ENCODE measurements at regions not wholly inside any gene's neighbourhood (a gene's known extent, or its start where the extent isn't known, plus 50 kb on each side); places are given as distances from the start of the nearest gene placed in this dataset.
A peak's percentile ranks its signal among the peaks of the same experiment; 100 is the strongest.
"Not testable (repeated sequence)": the region's sequence is repeated elsewhere in the genome, so short reads cannot be mapped to it uniquely, and the experiment has no call there.

DNA sequence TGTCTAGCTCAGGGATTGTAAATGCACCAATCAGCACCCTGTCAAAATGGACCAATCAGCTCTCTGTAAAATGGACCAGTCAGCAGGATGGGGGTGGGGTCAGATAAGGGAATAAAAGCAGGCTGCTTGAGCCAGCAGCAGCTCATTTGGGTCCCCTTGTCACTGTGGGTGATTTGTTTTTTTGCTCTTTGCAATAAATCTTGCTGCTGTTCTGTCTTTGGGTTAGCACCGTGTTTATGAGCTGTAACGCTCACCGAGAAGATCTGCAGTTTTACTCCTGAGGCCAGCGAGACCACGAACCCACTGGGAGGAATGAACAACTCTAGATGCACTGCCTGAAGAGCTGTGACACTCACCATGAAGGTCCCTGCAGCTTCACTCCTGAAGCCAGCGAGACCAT lies 134.1 kb upstream of the LMNTD1 start:
- H3K27me3 ChIP-seq (ENCODE audit: control insufficient read depth in 1 of 2, insufficient read depth in 1 of 2, low read length in 2 of 2): no peaks in the 10 kb centered on the region
- no peaks in the 10 kb centered on the region for H3K79me1 ChIP-seq (replicated peaks; ENCODE audit: low read length, poor library complexity, severe bottlenecking)
- H3K23ac ChIP-seq (ENCODE audit: low read length in 2 of 2): no peak overlapping the region
- no peak overlapping the region for H3K27ac ChIP-seq (ENCODE audit: low read length, poor library complexity, severe bottlenecking)
- H4K91ac ChIP-seq (ENCODE audit: low read length): no peak overlapping the region
- H4K8ac ChIP-seq (ENCODE audit: low read length): no peak overlapping the region
- H3K36me3 ChIP-seq (ENCODE audit: control insufficient read depth in 1 of 2, insufficient read depth in 2 of 2, low read depth in 1 of 2, low read length in 2 of 2): no peaks in the 10 kb centered on the region
- H3K4me2 ChIP-seq (ENCODE audit: low read length, poor library complexity, severe bottlenecking): no peak overlapping the region
- WGBS: 85% methylated on average over 6 of the region's 6 CpGs
- H3K9ac ChIP-seq (ENCODE audit: low read length): no peak overlapping the region
- H2BK12ac ChIP-seq (ENCODE audit: low read length in 2 of 2): no peak overlapping the region
- no peak overlapping the region for H2BK15ac ChIP-seq (ENCODE audit: low read depth, poor library complexity, severe bottlenecking)
- no peak overlapping the region for H2AFZ ChIP-seq (ENCODE audit: low read depth, low read length)
- no peak overlapping the region for H3K18ac ChIP-seq (ENCODE audit: low read depth in 1 of 2, low read length in 2 of 2)
- no peak overlapping the region for H3K4ac ChIP-seq (ENCODE audit: low read depth in 1 of 2, low read length in 2 of 2)
- DNase-seq: no peak
- no peak overlapping the region for H2BK5ac ChIP-seq (ENCODE audit: low read depth, low read length, poor library complexity, severe bottlenecking)
- no peak overlapping the region for H3K14ac ChIP-seq (ENCODE audit: low read length in 2 of 2)
- H3K4me3 ChIP-seq (ENCODE audit: insufficient read depth in 1 of 2, low read depth in 1 of 2, low read length in 2 of 2): no peak overlapping the region
- H2BK120ac ChIP-seq (ENCODE audit: low read depth, low read length): no peak overlapping the region
- no peak overlapping the region for H2AK5ac ChIP-seq (ENCODE audit: low read length, severe bottlenecking)
- no peaks in the 10 kb centered on the region for H3K4me1 ChIP-seq (ENCODE audit: control insufficient read depth, insufficient read depth, low read depth, low read length)
- H3K9me3 ChIP-seq (ENCODE audit: control insufficient read depth, low read length): no peaks in the 10 kb centered on the region

DNA sequence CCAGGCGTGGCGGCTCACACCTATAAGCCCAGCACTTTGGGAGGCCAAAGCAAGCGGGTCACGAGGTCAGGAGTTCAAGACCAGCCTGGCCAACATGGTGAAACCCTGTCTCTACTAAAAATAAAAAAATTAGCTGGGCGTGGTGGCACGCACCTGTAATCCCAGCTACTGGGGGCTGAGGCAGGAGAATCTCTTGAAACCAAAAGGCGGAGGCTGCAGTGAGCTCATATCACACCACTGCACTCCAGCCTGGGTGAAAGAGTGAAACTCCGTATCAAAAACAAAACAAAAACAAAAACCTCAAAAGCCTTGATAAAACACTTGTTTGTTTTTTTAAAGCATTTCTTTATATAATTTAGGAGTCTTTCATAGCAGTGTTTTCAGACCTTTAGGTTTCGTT lies 135.8 kb upstream of the LMNTD1 start:
- H3K18ac ChIP-seq (ENCODE audit: low read depth in 1 of 2, low read length in 2 of 2); H3K36me3 ChIP-seq (ENCODE audit: control insufficient read depth in 1 of 2, insufficient read depth in 2 of 2, low read depth in 1 of 2, low read length in 2 of 2); H3K9ac ChIP-seq (ENCODE audit: low read length); H3K27me3 ChIP-seq (ENCODE audit: control insufficient read depth in 1 of 2, insufficient read depth in 1 of 2, low read length in 2 of 2); H4K91ac ChIP-seq (ENCODE audit: low read length); H3K4ac ChIP-seq (ENCODE audit: low read depth in 1 of 2, low read length in 2 of 2); H3K23ac ChIP-seq (ENCODE audit: low read length in 2 of 2); H3K4me2 ChIP-seq (ENCODE audit: low read length, poor library complexity, severe bottlenecking); H3K9me3 ChIP-seq (ENCODE audit: control insufficient read depth, low read length); H3K79me1 ChIP-seq (replicated peaks; ENCODE audit: low read length, poor library complexity, severe bottlenecking); H2BK12ac ChIP-seq (ENCODE audit: low read length in 2 of 2); H3K4me1 ChIP-seq (ENCODE audit: control insufficient read depth, insufficient read depth, low read depth, low read length); H3K14ac ChIP-seq (ENCODE audit: low read length in 2 of 2); H2AK5ac ChIP-seq (ENCODE audit: low read length, severe bottlenecking); H3K4me3 ChIP-seq (ENCODE audit: insufficient read depth in 1 of 2, low read depth in 1 of 2, low read length in 2 of 2); H2BK120ac ChIP-seq (ENCODE audit: low read depth, low read length); H3K27ac ChIP-seq (ENCODE audit: low read length, poor library complexity, severe bottlenecking); DNase-seq; H2BK5ac ChIP-seq (ENCODE audit: low read depth, low read length, poor library complexity, severe bottlenecking); H2BK15ac ChIP-seq (ENCODE audit: low read depth, poor library complexity, severe bottlenecking); H2AFZ ChIP-seq (ENCODE audit: low read depth, low read length); H4K8ac ChIP-seq (ENCODE audit: low read length): not testable (repeated sequence)
- WGBS: 94% methylated on average over 7 of the region's 9 CpGs

DNA sequence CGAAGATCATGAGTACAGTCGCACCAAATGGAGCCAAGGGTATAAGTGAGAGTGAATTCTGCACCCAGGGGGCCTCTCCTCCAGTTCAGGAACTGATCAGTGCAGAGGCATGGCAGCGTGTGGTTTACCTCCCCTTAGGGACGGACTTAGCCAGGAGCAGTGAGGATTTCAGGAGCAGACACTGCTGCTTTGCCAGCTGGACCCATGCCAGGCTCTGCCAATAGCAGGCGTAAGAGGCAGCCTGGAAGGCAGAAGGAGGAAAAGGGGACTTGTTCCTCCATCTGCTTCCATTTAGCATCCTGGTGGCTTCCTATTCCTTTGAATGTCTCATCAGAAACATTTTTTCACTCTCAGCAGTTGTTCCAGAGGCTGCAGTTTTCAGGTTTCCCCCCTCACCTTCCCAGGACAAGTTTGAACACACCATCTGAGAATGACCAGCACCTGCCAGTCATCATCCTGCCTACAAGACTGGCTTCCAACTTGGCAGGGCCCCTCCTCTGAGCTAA lies 137.0 kb upstream of the LMNTD1 start:
- Histone ChIP-seq H3K4me1 (ENCODE audit: control insufficient read depth, insufficient read depth, low read depth, low read length) (no peaks in the 10 kb centered on the region), H4K91ac (ENCODE audit: low read length) (no peak overlapping the region), H2BK15ac (ENCODE audit: low read depth, poor library complexity, severe bottlenecking) (peak overlapping the region; percentile 44), H4K8ac (ENCODE audit: low read length) (no peak overlapping the region), H3K79me1 (replicated peaks; ENCODE audit: low read length, poor library complexity, severe bottlenecking) (no peaks in the 10 kb centered on the region), H2BK12ac (ENCODE audit: low read length in 2 of 2) (peak overlapping the region in 1 of 2 experiments; percentile 8), H2BK120ac (ENCODE audit: low read depth, low read length) (no peak overlapping the region), H3K4ac (ENCODE audit: low read depth in 1 of 2, low read length in 2 of 2) (no peak overlapping the region), H3K23ac (ENCODE audit: low read length in 2 of 2) (no peak overlapping the region), H3K14ac (ENCODE audit: low read length in 2 of 2) (no peak overlapping the region), H3K9me3 (ENCODE audit: control insufficient read depth, low read length) (no peaks in the 10 kb centered on the region), H3K36me3 (ENCODE audit: control insufficient read depth in 1 of 2, insufficient read depth in 2 of 2, low read depth in 1 of 2, low read length in 2 of 2) (no peaks in the 10 kb centered on the region), H3K4me2 (ENCODE audit: low read length, poor library complexity, severe bottlenecking) (no peak overlapping the region), H3K4me3 (ENCODE audit: insufficient read depth in 1 of 2, low read depth in 1 of 2, low read length in 2 of 2) (no peak overlapping the region), H3K27me3 (ENCODE audit: control insufficient read depth in 1 of 2, insufficient read depth in 1 of 2, low read length in 2 of 2) (no peaks in the 10 kb centered on the region), H3K18ac (ENCODE audit: low read depth in 1 of 2, low read length in 2 of 2) (peak overlapping the region in 1 of 2 experiments; percentile 31), H2AK5ac (ENCODE audit: low read length, severe bottlenecking) (no peak overlapping the region), H2AFZ (ENCODE audit: low read depth, low read length) (no peak overlapping the region), H3K9ac (ENCODE audit: low read length) (no peak overlapping the region), H3K27ac (ENCODE audit: low read length, poor library complexity, severe bottlenecking) (no peak overlapping the region), H2BK5ac (ENCODE audit: low read depth, low read length, poor library complexity, severe bottlenecking) (no peak overlapping the region)
- no peak for DNase-seq
- WGBS: 93% methylated on average over 5 of the region's 5 CpGs

DNA sequence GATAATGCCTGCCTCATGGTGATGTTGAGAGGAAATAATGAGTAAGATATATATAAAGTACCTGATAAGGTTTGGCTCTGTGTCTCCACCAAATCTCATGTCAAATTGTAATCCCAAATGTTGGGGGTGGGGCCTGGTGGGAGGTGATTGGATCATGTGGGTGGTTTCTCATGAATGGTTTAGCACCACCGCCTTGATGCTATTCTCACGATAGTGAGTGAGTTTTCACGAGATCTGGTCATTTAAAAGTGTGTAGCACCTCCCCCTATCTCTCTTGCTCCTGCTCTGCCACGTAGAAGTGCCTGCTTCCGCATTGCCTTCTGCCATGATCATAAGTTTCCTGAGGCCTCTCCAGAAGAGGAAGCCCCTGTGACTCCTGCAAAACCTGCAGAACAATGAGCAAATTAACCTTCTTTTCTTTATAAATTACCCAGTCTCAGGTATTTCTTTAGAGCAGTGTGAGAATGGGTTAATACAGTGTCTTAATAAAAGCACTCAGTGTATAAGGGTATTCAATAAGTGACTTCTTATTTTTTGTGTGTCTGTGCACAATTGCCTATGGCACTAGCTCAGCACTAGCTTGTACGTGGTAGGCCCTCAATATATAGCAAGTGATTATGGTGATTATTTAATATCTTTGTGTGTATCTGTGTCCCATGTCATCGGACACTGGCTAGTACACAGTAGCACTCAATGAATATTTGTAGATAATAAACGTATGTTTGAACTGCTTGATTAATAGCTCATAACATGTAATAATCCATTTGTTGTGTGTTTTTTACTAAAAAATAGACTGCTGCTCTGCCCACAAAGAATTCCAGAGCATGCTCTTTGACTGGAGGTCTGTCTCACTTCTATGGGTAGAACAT lies 138.1 kb upstream of the LMNTD1 start:
- Histone ChIP-seq H3K4ac (ENCODE audit: low read depth in 1 of 2, low read length in 2 of 2) (no peak overlapping the region), H2AK5ac (ENCODE audit: low read length, severe bottlenecking) (no peak overlapping the region), H3K4me1 (ENCODE audit: control insufficient read depth, insufficient read depth, low read depth, low read length) (no peaks in the 10 kb centered on the region), H2AFZ (ENCODE audit: low read depth, low read length) (no peak overlapping the region), H4K8ac (ENCODE audit: low read length) (no peak overlapping the region), H3K27ac (ENCODE audit: low read length, poor library complexity, severe bottlenecking) (no peak overlapping the region), H2BK5ac (ENCODE audit: low read depth, low read length, poor library complexity, severe bottlenecking) (no peak overlapping the region), H3K14ac (ENCODE audit: low read length in 2 of 2) (no peak overlapping the region), H3K4me3 (ENCODE audit: insufficient read depth in 1 of 2, low read depth in 1 of 2, low read length in 2 of 2) (no peak overlapping the region), H3K79me1 (replicated peaks; ENCODE audit: low read length, poor library complexity, severe bottlenecking) (no peaks in the 10 kb centered on the region), H2BK120ac (ENCODE audit: low read depth, low read length) (no peak overlapping the region), H3K36me3 (ENCODE audit: control insufficient read depth in 1 of 2, insufficient read depth in 2 of 2, low read depth in 1 of 2, low read length in 2 of 2) (no peaks in the 10 kb centered on the region), H2BK12ac (ENCODE audit: low read length in 2 of 2) (no peak overlapping the region), H3K9ac (ENCODE audit: low read length) (peak overlapping the region; percentile 82), H2BK15ac (ENCODE audit: low read depth, poor library complexity, severe bottlenecking) (no peak overlapping the region), H3K4me2 (ENCODE audit: low read length, poor library complexity, severe bottlenecking) (no peak overlapping the region), H3K23ac (ENCODE audit: low read length in 2 of 2) (no peak overlapping the region), H3K27me3 (ENCODE audit: control insufficient read depth in 1 of 2, insufficient read depth in 1 of 2, low read length in 2 of 2) (no peaks in the 10 kb centered on the region), H4K91ac (ENCODE audit: low read length) (no peak overlapping the region), H3K18ac (ENCODE audit: low read depth in 1 of 2, low read length in 2 of 2) (peak overlapping the region in 1 of 2 experiments; percentile 34), H3K9me3 (ENCODE audit: control insufficient read depth, low read length) (peaks cover under 1% of the 10 kb centered on the region)
- no peak for DNase-seq
- WGBS: 81% methylated on average over 7 of the region's 8 CpGs
